Activated naive CD4-positive, alpha-beta T cell treated with anti-CD3 and anti-CD28 coated beads, Interleukin-2, amount 50 U/mL, for 72 hours (primary cell): ENCODE measurements at regions not wholly inside any gene's neighbourhood (a gene's known extent, or its start where the extent isn't known, plus 50 kb on each side); places are given as distances from the start of the nearest gene placed in this dataset.
A peak's percentile ranks its signal among the peaks of the same experiment; 100 is the strongest.

Experiments
- ATAC-seq, 2 donors: fragments of 150-1000 bp; cut with Tn5 transposase; 2 replicates each; pipeline ENCODE4 v1.10.0; 2021; ENCODE audit warnings: mild to moderate bottlenecking in 2 of 2, moderate library complexity in 2 of 2
- DNase-seq, 2 donors: peaks; one replicate each; pipeline ENCODE4 v3.0.0; 2021 to 2022; ENCODE audit warnings: low spot score in 2 of 2
- H3K27ac Mint-ChIP-seq, 2 donors: one replicate each; pipeline ENCODE4 v1.8.0; 2022; ENCODE audit warnings: mild to moderate bottlenecking in 2 of 2, mixed read lengths in 2 of 2
- H3K36me3 Mint-ChIP-seq, 2 donors: one replicate each; pipeline ENCODE4 v1.8.0; 2022; ENCODE audit warnings: mixed read lengths in 2 of 2
- H3K9me3 Mint-ChIP-seq, 2 donors: one replicate each; pipeline ENCODE4 v1.8.0; 2022; ENCODE audit warnings: mixed read lengths in 2 of 2

GRCh38 chr16:74078511-74079231 lies 217.9 kb upstream of the PSMD7 start:
- Mint-ChIP-seq H3K9me3 (peaks cover 12 to 17% of the 10 kb centered on the region in 2 donors), H3K36me3 (peaks cover 4 to 11% of the 10 kb centered on the region in 2 donors), H3K27ac (no peak overlapping the region)
- peak in 1 of 2 donors; percentile 26 for ATAC-seq
- DNase-seq = no peak

- Mint-ChIP-seq H3K27ac (no peak overlapping the region), H3K9me3 (peaks cover 12 to 21% of the 10 kb centered on the region in 2 donors), H3K36me3 (peaks cover 4 to 11% of the 10 kb centered on the region in 2 donors)
- DNase-seq (no peak), ATAC-seq (no peak)
These were observed 220.0 kb upstream of the PSMD7 start for GRCh38 chr16:74076568-74076967.

- Mint-ChIP-seq H3K9me3 (peaks cover 12 to 21% of the 10 kb centered on the region in 2 donors), H3K36me3 (peaks cover 4 to 11% of the 10 kb centered on the region in 2 donors), H3K27ac (no peak overlapping the region)
- no peak for DNase-seq
- ATAC-seq = no peak
These were observed 221.2 kb upstream of the PSMD7 start for GRCh38 chr16:74075393-74075792.

GRCh38 chr16:74073456-74073855 lies 223.2 kb upstream of the PSMD7 start:
- peaks cover 4 to 11% of the 10 kb centered on the region in 2 donors for H3K36me3 Mint-ChIP-seq
- peaks cover 12 to 21% of the 10 kb centered on the region in 2 donors for H3K9me3 Mint-ChIP-seq
- no peak overlapping the region for H3K27ac Mint-ChIP-seq
- DNase-seq (no peak), ATAC-seq (no peak)

- peak in 1 of 2 donors; percentile 24 for ATAC-seq
- H3K9me3 Mint-ChIP-seq = peaks cover 12 to 21% of the 10 kb centered on the region in 2 donors
- DNase-seq = no peak
- H3K36me3 Mint-ChIP-seq = peaks cover 4 to 11% of the 10 kb centered on the region in 2 donors
- H3K27ac Mint-ChIP-seq = no peak overlapping the region
These were observed 224.5 kb upstream of the PSMD7 start for GRCh38 chr16:74071996-74072535.

- ATAC-seq = no peak
These were observed 226.4 kb upstream of the PSMD7 start for GRCh38 chr16:74070237-74070636.

GRCh38 chr16:74064120-74064735 lies 232.4 kb upstream of the PSMD7 start:
- ATAC-seq = peak in 1 of 2 donors; percentile 48
- DNase-seq = no peak
- H3K9me3 Mint-ChIP-seq = peaks cover 0 to 3% of the 10 kb centered on the region in 2 donors
- H3K36me3 Mint-ChIP-seq = no peaks in the 10 kb centered on the region
- no peak overlapping the region for H3K27ac Mint-ChIP-seq

More at GRCh38 chr16:74070237-74070636, 226.4 kb upstream of the PSMD7 start:
- peaks cover 4 to 14% of the 10 kb centered on the region in 2 donors for H3K9me3 Mint-ChIP-seq
- H3K27ac Mint-ChIP-seq = no peak overlapping the region
- H3K36me3 Mint-ChIP-seq = peaks cover 0 to 11% of the 10 kb centered on the region in 2 donors
- no peak for DNase-seq

GRCh38 chr16:74053826-74054225 lies 242.8 kb upstream of the PSMD7 start:
- ATAC-seq = no peak
- no peak overlapping the region for H3K27ac Mint-ChIP-seq
- DNase-seq = no peak
- H3K9me3 Mint-ChIP-seq = peaks cover 8 to 10% of the 10 kb centered on the region in 2 donors
- peaks cover 0 to 2% of the 10 kb centered on the region in 2 donors for H3K36me3 Mint-ChIP-seq

DNA sequence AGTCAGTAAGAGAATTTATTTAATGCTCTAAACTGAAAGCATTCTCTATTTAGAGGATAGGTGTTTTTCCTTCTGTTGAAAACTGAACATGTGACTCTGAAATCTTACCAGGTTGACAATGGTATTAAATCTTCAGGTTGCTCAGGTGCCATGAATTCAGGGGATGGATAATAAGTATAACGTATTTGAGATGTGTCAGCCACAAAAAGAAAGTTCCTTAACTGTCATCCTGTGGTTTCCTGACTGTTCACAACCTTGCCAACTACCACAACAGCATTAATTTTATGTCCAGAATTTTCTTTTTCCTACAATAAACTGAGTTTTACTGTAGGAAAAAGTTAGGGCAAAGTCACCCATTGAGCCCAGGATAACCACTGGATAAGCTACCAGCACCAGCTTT lies 243.3 kb upstream of the PSMD7 start:
- no peak overlapping the region for H3K27ac Mint-ChIP-seq
- no peaks in the 10 kb centered on the region for H3K36me3 Mint-ChIP-seq
- ATAC-seq (no peak), DNase-seq (no peak)
- H3K9me3 Mint-ChIP-seq = peaks cover 4 to 5% of the 10 kb centered on the region in 2 donors

DNA sequence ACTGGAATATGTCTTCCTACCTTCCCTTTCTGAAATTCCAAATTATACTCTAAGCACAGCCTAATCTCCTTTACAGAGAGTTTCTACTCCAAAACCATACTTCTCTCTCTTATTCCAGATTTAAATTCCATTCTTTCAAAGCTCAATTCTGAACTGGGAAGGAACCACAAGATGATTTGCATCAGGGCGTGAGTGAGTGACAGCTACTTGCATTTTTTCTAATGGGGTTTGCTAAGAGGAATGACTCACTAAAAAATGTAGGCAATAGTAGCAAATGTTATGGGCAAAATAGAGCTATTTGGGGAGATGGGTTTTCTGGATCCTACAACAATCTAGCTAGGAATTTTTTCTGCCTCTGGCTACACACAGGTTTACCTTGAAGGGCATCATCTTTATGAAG lies 244.6 kb upstream of the PSMD7 start:
- peaks cover 4 to 5% of the 10 kb centered on the region in 2 donors for H3K9me3 Mint-ChIP-seq
- DNase-seq = no peak
- H3K27ac Mint-ChIP-seq = no peak overlapping the region
- no peak for ATAC-seq
- H3K36me3 Mint-ChIP-seq = no peaks in the 10 kb centered on the region

- H3K27ac Mint-ChIP-seq = no peak overlapping the region
- DNase-seq = no peak
These were observed 247.6 kb upstream of the PSMD7 start for GRCh38 chr16:74049027-74049426.

GRCh38 chr16:74046524-74046923 lies 250.1 kb upstream of the PSMD7 start:
- Mint-ChIP-seq H3K36me3 (no peaks in the 10 kb centered on the region), H3K27ac (no peak overlapping the region), H3K9me3 (no peaks in the 10 kb centered on the region)
- DNase-seq (no peak), ATAC-seq (no peak)

More at GRCh38 chr16:74049027-74049426, 247.6 kb upstream of the PSMD7 start:
- H3K36me3 Mint-ChIP-seq = no peaks in the 10 kb centered on the region
- no peak for ATAC-seq
- no peaks in the 10 kb centered on the region for H3K9me3 Mint-ChIP-seq

- no peak for DNase-seq
- no peaks in the 10 kb centered on the region for H3K9me3 Mint-ChIP-seq
- no peak overlapping the region for H3K27ac Mint-ChIP-seq
- no peaks in the 10 kb centered on the region for H3K36me3 Mint-ChIP-seq
- no peak for ATAC-seq
These were observed 251.1 kb upstream of the PSMD7 start for GRCh38 chr16:74045513-74045912.

GRCh38 chr16:74035816-74036215 lies 260.8 kb upstream of the PSMD7 start:
- H3K9me3 Mint-ChIP-seq = no peaks in the 10 kb centered on the region
- ATAC-seq (no peak), DNase-seq (no peak)
- no peak overlapping the region for H3K27ac Mint-ChIP-seq
- no peaks in the 10 kb centered on the region for H3K36me3 Mint-ChIP-seq

DNA sequence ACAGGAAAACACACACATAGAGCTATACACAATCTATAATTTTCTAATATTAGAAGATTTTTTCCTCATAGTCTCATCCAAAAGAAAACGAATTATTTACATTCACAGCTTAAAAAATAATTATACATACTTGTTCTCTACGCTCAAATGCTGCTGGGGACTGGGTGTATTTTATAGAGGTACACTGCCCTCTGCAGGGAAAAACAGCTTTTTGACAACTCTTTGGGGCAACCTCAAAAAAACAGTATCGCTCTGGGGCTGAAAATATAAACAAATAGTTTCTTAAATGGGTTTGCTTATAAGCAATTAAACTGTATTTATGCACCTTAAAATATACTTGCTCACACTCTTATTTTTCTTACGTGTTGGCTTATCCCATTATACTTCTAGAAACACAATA lies 261.8 kb upstream of the PSMD7 start:
- ATAC-seq (no peak), DNase-seq (no peak)
- H3K27ac Mint-ChIP-seq = no peak overlapping the region
- no peaks in the 10 kb centered on the region for H3K36me3 Mint-ChIP-seq
- no peaks in the 10 kb centered on the region for H3K9me3 Mint-ChIP-seq

DNA sequence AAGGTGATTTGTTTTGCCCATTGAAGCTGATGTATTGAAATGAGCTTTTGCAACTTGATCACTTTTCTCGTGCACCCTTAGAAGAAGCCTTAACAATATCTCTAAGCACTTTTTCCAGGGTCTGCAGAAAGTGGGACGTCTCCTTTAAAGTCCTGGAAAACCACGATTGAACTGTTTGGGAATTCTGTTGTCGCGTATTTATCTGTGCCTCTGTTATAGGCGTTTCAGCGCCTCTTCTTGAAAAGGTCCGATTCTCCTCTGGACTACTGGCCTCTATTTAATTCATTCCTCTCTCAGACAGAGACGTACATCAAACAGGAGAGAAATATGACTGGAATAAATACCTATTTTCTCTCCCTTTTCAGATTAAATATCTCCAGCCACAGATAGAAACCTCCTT lies 262.4 kb upstream of the PSMD7 start:
- no peak overlapping the region for H3K27ac Mint-ChIP-seq
- H3K36me3 Mint-ChIP-seq = no peaks in the 10 kb centered on the region
- ATAC-seq (no peak), DNase-seq (no peak)
- no peaks in the 10 kb centered on the region for H3K9me3 Mint-ChIP-seq

- Mint-ChIP-seq H3K27ac (no peak overlapping the region), H3K9me3 (no peaks in the 10 kb centered on the region)
These were observed 263.1 kb upstream of the PSMD7 start for GRCh38 chr16:74033441-74033995.

More at GRCh38 chr16:74033441-74033995, 263.1 kb upstream of the PSMD7 start:
- DNase-seq (no peak), ATAC-seq (no peak)
- no peaks in the 10 kb centered on the region for H3K36me3 Mint-ChIP-seq
